Peyer's patch (tissue), 4 donors: ENCODE measurements at regions not wholly inside any gene's neighbourhood (a gene's known extent, or its start where the extent isn't known, plus 50 kb on each side); places are given as distances from the start of the nearest gene placed in this dataset.

ENCODE experiments used
- DNase-seq, 3 donors: peaks; one replicate each; pipeline ENCODE4 v3.0.0-alpha.2; 2017 to 2019
- H3K27ac ChIP-seq, 4 donors: fragments of 200-600 bp; sonication (generic); one replicate each; pipeline ENCODE4 v1.5.1; 2016 to 2019
- H3K27me3 ChIP-seq, 2 donors: fragments of 200-600 bp; sonication (generic); one replicate each; pipeline ENCODE4 v1.5.1; 2019
- H3K36me3 ChIP-seq, 3 donors: fragments of 200-600 bp; sonication (generic); one replicate each; pipeline ENCODE4 v1.5.1; 2016 to 2019
- H3K4me1 ChIP-seq, 4 donors: fragments of 200-600 bp; sonication (generic); one replicate each; pipeline ENCODE4 v1.5.1; 2016 to 2019
- H3K4me3 ChIP-seq, 4 donors: fragments of 200-600 bp; sonication (generic); 1 replicate in 3 of 4; 2 replicates in 1 of 4; pipeline ENCODE4 v1.5.1; 2016 to 2019; ENCODE audit warnings: mild to moderate bottlenecking in 1 of 4
- H3K9me3 ChIP-seq, 4 donors: fragments of 200-600 bp; sonication (generic); one replicate each; pipeline ENCODE4 v1.5.1; 2016 to 2019; ENCODE audit warnings: mild to moderate bottlenecking in 1 of 4
- POLR2A ChIP-seq, 2 donors: fragments of 450-650 bp; IDR thresholded peaks; one replicate each; pipeline ENCODE4 v1.5.1; 2017; ENCODE audit warnings: antibody characterized with exemption in 2 of 2, mild to moderate bottlenecking in 2 of 2, moderate library complexity in 2 of 2
- TF ChIP-seq, protein P1 (sequence below), 6 experiments: fragments of 450-650 bp in 4 of 6; fragments of 200-600 bp in 2 of 6; sonication (generic) in 1 of 6; IDR thresholded peaks; one replicate each; pipeline ENCODE4 v1.5.1; 2017 to 2019; ENCODE audit warnings: antibody characterized with exemption in 6 of 6, mild to moderate bottlenecking in 3 of 6, moderate library complexity in 1 of 6

DNA sequence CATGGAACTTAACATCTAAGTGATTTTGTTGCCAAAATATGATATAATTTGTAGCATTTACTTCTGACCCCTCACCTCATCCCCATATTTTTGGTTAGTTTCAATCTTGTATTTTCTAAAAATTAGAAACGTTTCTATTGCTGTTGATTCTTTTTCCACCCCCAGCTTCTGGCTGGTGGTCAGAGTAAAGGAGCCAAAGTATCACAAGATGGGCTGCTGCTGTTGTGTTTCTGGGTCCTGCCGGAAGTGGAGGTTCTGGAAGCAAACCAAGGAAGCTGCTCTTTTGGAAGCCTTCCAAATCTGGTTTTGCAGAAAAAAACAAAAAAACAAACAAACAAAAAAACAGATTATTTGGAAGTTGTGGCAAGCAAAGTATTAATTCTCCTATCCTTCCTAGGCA is 221.1 kb upstream of the P2RY1 start:
- no peak overlapping the region for H3K4me3 ChIP-seq
- H3K27me3 ChIP-seq, result no peaks in the 10 kb centered on the region
- DNase-seq, result no peak
- no peak overlapping the region for H3K27ac ChIP-seq
- no peak for TF ChIP-seq POLR2A (IDR thresholded peaks at IDR 0.05)
- TF ChIP-seq, protein P1, sequence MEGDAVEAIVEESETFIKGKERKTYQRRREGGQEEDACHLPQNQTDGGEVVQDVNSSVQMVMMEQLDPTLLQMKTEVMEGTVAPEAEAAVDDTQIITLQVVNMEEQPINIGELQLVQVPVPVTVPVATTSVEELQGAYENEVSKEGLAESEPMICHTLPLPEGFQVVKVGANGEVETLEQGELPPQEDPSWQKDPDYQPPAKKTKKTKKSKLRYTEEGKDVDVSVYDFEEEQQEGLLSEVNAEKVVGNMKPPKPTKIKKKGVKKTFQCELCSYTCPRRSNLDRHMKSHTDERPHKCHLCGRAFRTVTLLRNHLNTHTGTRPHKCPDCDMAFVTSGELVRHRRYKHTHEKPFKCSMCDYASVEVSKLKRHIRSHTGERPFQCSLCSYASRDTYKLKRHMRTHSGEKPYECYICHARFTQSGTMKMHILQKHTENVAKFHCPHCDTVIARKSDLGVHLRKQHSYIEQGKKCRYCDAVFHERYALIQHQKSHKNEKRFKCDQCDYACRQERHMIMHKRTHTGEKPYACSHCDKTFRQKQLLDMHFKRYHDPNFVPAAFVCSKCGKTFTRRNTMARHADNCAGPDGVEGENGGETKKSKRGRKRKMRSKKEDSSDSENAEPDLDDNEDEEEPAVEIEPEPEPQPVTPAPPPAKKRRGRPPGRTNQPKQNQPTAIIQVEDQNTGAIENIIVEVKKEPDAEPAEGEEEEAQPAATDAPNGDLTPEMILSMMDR (IDR thresholded peaks at IDR 0.05), result no peak
- H3K4me1 ChIP-seq, result no peaks in the 10 kb centered on the region
- no peaks in the 10 kb centered on the region for H3K9me3 ChIP-seq
- no peaks in the 10 kb centered on the region for H3K36me3 ChIP-seq

DNA sequence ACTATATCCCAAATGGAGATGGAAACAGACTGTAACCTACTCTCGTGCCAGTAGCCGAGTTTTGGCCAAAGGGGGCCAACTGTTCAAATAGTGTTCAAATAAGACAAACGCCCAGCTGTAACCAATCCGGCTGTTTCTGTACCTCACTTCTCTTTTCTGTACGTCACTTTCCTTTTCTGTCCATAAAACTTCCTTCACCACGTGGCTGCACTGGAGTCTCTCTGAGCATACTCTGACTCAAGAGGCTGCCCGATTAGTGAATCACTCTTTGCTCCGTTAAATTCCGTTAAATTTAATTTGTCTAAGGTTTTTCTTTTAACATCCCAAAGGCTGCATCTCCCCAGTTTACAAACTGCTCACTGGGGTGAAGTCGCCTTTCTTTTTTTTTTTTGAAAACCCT is 219.2 kb upstream of the P2RY1 start:
- Histone ChIP-seq H3K36me3 (no peaks in the 10 kb centered on the region), H3K27me3 (no peaks in the 10 kb centered on the region), H3K9me3 (no peaks in the 10 kb centered on the region), H3K27ac (no peak overlapping the region), H3K4me3 (no peak overlapping the region), H3K4me1 (no peaks in the 10 kb centered on the region)
- DNase-seq, result no peak
- TF ChIP-seq POLR2A (IDR thresholded peaks at IDR 0.05), result no peak
- TF ChIP-seq, protein P1 (IDR thresholded peaks at IDR 0.05), result no peak

DNA sequence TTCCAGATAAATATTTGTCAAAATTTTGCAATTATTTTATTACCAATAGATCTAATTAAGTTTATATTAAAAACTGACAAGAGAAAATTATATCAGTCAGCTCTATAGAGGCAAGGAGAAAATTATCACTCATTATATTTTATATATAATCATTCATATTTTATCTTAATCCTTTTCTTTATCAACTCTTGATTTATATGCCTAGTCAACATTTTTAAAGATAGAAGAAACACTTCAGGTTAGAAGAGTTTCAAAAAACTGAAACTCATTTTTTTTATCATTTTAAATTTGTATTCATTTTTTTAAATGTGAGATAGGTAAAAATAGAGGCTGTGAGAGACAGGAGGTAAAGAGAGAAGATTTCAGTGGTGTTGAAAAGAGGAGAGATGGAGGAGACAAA is 217.3 kb upstream of the P2RY1 start:
- TF ChIP-seq, protein P1 (IDR thresholded peaks at IDR 0.05), result no peak
- TF ChIP-seq POLR2A (IDR thresholded peaks at IDR 0.05), result no peak
- Histone ChIP-seq H3K27me3 (no peaks in the 10 kb centered on the region), H3K36me3 (no peaks in the 10 kb centered on the region), H3K4me3 (no peak overlapping the region), H3K4me1 (no peaks in the 10 kb centered on the region), H3K27ac (no peak overlapping the region), H3K9me3 (no peaks in the 10 kb centered on the region)
- DNase-seq, result no peak

DNA sequence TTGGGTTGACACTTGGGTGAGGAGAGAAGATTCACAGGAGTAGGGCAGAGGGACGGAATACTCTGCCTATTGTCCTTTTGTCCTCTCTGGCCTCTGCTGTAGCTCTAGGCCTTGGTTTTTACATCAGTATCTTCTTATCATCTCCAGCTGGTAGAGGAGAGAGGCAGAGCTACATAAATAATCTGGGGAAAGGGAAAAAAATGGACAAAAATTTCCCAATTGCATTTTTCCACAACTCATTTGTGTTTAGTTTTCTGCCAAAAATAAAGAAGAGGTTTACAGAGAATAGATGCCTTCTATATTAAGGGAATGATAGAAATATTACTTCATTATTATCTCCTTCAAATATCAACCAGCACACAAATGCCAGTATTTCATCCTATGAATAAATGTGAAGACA is 216.4 kb upstream of the P2RY1 start:
- no peaks in the 10 kb centered on the region for H3K27me3 ChIP-seq
- no peak overlapping the region for H3K27ac ChIP-seq
- H3K4me3 ChIP-seq, result no peak overlapping the region
- TF ChIP-seq POLR2A (IDR thresholded peaks at IDR 0.05), result no peak
- TF ChIP-seq, protein P1 (IDR thresholded peaks at IDR 0.05), result no peak
- H3K4me1 ChIP-seq, result no peaks in the 10 kb centered on the region
- H3K36me3 ChIP-seq, result no peaks in the 10 kb centered on the region
- H3K9me3 ChIP-seq, result no peaks in the 10 kb centered on the region
- DNase-seq, result no peak

DNA sequence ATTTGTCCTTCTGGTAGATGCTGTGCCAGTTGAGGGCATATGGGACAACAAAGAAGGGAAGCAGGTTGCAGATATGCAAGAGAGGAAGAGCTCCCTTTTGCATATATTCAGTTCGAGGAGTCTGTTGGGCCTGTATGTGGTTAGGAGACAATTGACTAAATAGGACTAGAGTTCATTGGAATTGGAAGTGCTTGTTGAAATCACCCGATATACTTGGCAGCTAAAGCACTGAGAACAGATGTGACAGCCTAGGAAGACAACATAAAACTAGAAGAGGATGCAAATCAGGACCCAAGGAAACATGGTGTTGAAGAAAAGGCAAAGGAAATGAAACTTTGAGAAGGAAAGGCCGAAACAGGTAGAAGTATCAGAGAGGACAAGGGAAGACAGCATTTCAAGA is 215.2 kb upstream of the P2RY1 start:
- TF ChIP-seq, protein P1 (IDR thresholded peaks at IDR 0.05), result no peak
- no peak for TF ChIP-seq POLR2A (IDR thresholded peaks at IDR 0.05)
- Histone ChIP-seq H3K4me3 (no peak overlapping the region), H3K27me3 (no peaks in the 10 kb centered on the region), H3K27ac (no peak overlapping the region), H3K4me1 (no peaks in the 10 kb centered on the region), H3K9me3 (no peaks in the 10 kb centered on the region), H3K36me3 (no peaks in the 10 kb centered on the region)
- DNase-seq, result no peak

DNA sequence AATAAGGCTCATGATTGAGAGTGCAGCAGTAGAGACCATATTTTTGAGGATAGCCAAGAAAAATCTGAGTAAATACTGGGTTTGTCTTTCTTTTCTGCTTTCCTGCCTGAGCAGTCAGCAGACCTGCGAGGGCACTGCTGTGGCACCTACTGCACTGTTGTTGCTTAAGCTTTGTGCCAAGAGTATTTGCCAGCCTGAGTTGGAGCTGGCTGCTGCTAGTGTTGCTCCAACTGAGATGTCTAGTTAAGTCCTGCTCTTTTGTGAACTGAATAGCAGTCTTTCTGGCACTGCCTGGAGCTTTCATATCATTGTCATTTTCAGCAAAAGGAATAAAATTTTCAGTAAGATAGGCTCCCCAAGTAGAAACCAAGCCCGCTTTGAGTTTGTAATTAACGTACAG is 214.5 kb upstream of the P2RY1 start:
- TF ChIP-seq POLR2A (IDR thresholded peaks at IDR 0.05), result no peak
- TF ChIP-seq, protein P1 (IDR thresholded peaks at IDR 0.05), result no peak
- Histone ChIP-seq H3K36me3 (no peaks in the 10 kb centered on the region), H3K4me3 (no peak overlapping the region), H3K27me3 (no peaks in the 10 kb centered on the region), H3K27ac (no peak overlapping the region), H3K9me3 (no peaks in the 10 kb centered on the region), H3K4me1 (no peaks in the 10 kb centered on the region)
- no peak for DNase-seq
